ENCODE measurements at regions not wholly inside any gene's neighbourhood (a gene's known extent, or its start where the extent isn't known, plus 50 kb on each side); places are given as distances from the start of the nearest gene placed in this dataset.

DNA sequence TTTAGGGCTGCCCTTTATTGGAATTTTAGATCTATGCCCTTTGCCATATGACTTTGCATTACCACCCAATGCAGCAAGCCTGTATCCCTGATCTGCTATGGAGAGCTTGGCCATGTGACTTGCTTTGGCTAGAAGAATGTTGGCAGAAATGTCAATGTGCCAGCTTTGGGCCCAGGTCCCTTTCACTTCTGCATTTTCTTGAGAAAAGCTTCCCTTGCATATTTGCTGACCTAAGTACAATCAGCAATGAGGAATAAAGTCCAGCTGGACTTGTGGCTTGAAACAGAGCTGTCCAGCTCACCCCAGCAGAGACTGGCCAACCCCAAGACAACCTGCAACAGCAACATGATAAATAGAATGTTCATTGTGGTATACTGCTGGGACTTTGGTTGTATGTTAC is 135.9 kb downstream of the PAH start:
- Histone ChIP-seq H3K9ac (ENCODE audit: low read depth in 1 of 3, low read length in 3 of 3) (no peak overlapping the region), H3K27me3 (ENCODE audit: control insufficient read depth in 3 of 3, insufficient read depth in 3 of 3, low read length in 3 of 3) (no peaks in the 10 kb centered on the region), H3K9me3 (ENCODE audit: control insufficient read depth in 3 of 3, low read length in 3 of 3) (no peaks in the 10 kb centered on the region), H3K27ac (ENCODE audit: low read depth, low read length) (no peak overlapping the region), H3K4me1 (ENCODE audit: control insufficient read depth in 3 of 3, insufficient read depth in 3 of 3, low read length in 3 of 3) (no peaks in the 10 kb centered on the region), H3K4me3 (ENCODE audit: low read length in 3 of 3) (no peak overlapping the region), H3K36me3 (ENCODE audit: control insufficient read depth in 3 of 3, insufficient read depth in 3 of 3, low read length in 3 of 3) (no peaks in the 10 kb centered on the region)

DNA sequence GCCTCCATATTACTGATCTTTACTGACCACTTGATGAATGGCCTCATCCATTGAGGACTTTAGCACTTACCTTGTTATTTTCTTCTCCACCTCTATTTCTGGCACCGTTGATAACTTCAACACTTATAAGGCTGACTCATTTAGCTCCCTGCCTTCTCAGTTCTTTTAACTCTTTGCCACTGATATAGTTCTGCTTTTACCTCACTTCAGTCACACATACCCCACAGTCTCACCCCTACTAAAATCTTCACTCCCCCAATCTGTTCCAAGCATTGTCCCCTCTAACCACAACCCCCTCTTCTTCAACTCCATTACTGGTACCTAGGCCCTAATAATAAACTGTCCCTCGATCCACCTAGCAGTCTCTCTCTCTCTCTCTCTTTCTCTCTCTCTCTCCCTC is 141.0 kb downstream of the PAH start:
- no peak overlapping the region for H3K9ac ChIP-seq (ENCODE audit: low read depth in 1 of 3, low read length in 3 of 3)
- H3K27me3 ChIP-seq (ENCODE audit: control insufficient read depth in 3 of 3, insufficient read depth in 3 of 3, low read length in 3 of 3), result no peaks in the 10 kb centered on the region
- no peaks in the 10 kb centered on the region for H3K36me3 ChIP-seq (ENCODE audit: control insufficient read depth in 3 of 3, insufficient read depth in 3 of 3, low read length in 3 of 3)
- no peaks in the 10 kb centered on the region for H3K4me1 ChIP-seq (ENCODE audit: control insufficient read depth in 3 of 3, insufficient read depth in 3 of 3, low read length in 3 of 3)
- no peaks in the 10 kb centered on the region for H3K9me3 ChIP-seq (ENCODE audit: control insufficient read depth in 3 of 3, low read length in 3 of 3)
- H3K27ac ChIP-seq (ENCODE audit: low read depth, low read length), result no peak overlapping the region
- no peak overlapping the region for H3K4me3 ChIP-seq (ENCODE audit: low read length in 3 of 3)

DNA sequence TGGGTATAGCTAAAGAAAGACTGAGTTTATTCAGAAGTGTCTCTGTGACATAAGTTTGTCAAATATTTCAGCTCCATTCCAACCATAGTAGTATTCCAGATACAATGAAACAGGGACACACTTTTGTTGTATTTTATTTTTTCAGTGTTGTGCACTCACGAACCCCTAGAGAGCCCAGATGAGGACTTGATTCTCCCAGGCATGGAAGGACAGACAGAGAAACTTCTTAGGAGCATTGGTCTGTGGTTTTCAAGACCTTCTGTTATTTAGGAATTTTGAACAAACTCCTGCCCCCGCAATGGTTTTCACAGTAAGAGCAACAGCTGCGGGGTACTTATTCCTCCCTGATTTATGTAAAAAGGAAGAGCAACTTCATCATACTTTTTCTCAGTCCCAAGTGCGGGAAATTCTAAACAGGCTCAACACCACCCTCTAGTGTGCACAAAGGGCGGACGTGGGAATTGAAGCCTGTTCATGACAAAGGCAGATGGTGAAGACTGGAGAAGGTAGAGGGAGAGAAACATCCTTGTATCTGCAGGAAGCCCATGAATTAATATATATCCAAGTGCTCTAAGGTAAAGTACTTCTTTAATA is 147.6 kb downstream of the PAH start:
- H3K27ac ChIP-seq (ENCODE audit: low read depth, low read length), result no peak overlapping the region
- H3K9me3 ChIP-seq (ENCODE audit: control insufficient read depth in 3 of 3, low read length in 3 of 3), result no peaks in the 10 kb centered on the region
- no peak overlapping the region for H3K4me3 ChIP-seq (ENCODE audit: low read length in 3 of 3)
- H3K9ac ChIP-seq (ENCODE audit: low read depth in 1 of 3, low read length in 3 of 3), result no peak overlapping the region
- H3K4me1 ChIP-seq (ENCODE audit: control insufficient read depth in 3 of 3, insufficient read depth in 3 of 3, low read length in 3 of 3), result peaks cover 0 to 11% (median 2%) of the 10 kb centered on the region in 3 donors
- H3K27me3 ChIP-seq (ENCODE audit: control insufficient read depth in 3 of 3, insufficient read depth in 3 of 3, low read length in 3 of 3), result no peaks in the 10 kb centered on the region
- H3K36me3 ChIP-seq (ENCODE audit: control insufficient read depth in 3 of 3, insufficient read depth in 3 of 3, low read length in 3 of 3), result no peaks in the 10 kb centered on the region

DNA sequence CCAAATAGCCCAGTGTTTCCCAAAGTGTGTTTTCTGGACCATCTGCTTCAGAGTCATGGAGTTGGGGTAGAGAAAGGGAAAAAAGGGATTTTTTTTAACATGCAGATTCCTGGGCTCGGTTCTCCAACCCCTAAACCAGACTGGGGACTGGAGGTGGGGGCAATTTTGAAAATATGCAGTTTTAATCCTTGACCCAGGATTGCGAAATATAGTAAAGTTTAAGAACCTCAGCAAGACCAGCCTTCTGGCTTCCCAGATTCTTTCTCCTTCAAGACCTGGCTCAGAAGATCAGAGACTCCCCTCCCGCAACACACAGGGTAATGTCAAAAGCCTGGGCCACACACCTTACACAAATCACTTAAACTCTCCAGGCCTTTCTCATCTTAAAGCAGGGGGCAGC is 150.1 kb downstream of the PAH start:
- H3K9me3 ChIP-seq (ENCODE audit: control insufficient read depth in 3 of 3, low read length in 3 of 3), result no peaks in the 10 kb centered on the region
- no peaks in the 10 kb centered on the region for H3K27me3 ChIP-seq (ENCODE audit: control insufficient read depth in 3 of 3, insufficient read depth in 3 of 3, low read length in 3 of 3)
- H3K27ac ChIP-seq (ENCODE audit: low read depth, low read length), result no peak overlapping the region
- H3K36me3 ChIP-seq (ENCODE audit: control insufficient read depth in 3 of 3, insufficient read depth in 3 of 3, low read length in 3 of 3), result no peaks in the 10 kb centered on the region
- H3K4me3 ChIP-seq (ENCODE audit: low read length in 3 of 3), result no peak overlapping the region
- no peak overlapping the region for H3K9ac ChIP-seq (ENCODE audit: low read depth in 1 of 3, low read length in 3 of 3)
- H3K4me1 ChIP-seq (ENCODE audit: control insufficient read depth in 3 of 3, insufficient read depth in 3 of 3, low read length in 3 of 3), result peaks cover 0 to 11% (median 2%) of the 10 kb centered on the region in 3 donors

DNA sequence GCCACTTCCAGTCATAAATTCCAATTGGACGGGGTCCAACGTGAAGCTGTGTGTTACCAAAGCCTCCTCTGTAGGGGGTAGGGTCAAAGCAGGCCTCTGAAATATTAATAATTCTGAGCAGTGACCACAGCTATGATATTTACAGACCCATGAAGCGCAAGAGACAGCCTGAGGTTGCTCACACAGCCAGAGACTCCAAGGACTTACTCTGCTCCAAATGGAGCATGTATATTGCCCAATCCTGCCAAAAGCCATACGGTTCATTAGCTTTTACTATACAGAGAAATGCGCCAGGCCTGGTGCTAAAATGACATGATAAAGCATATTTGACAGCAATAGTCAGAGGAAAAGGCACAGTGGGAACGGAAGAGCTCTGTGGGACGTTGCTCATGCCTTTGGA is 151.3 kb downstream of the PAH start:
- Histone ChIP-seq H3K4me3 (ENCODE audit: low read length in 3 of 3) (no peak overlapping the region), H3K36me3 (ENCODE audit: control insufficient read depth in 3 of 3, insufficient read depth in 3 of 3, low read length in 3 of 3) (no peaks in the 10 kb centered on the region), H3K27me3 (ENCODE audit: control insufficient read depth in 3 of 3, insufficient read depth in 3 of 3, low read length in 3 of 3) (no peaks in the 10 kb centered on the region), H3K4me1 (ENCODE audit: control insufficient read depth in 3 of 3, insufficient read depth in 3 of 3, low read length in 3 of 3) (peaks cover 0 to 11% (median 2%) of the 10 kb centered on the region in 3 donors), H3K27ac (ENCODE audit: low read depth, low read length) (no peak overlapping the region), H3K9me3 (ENCODE audit: control insufficient read depth in 3 of 3, low read length in 3 of 3) (no peaks in the 10 kb centered on the region), H3K9ac (ENCODE audit: low read depth in 1 of 3, low read length in 3 of 3) (no peak overlapping the region)

DNA sequence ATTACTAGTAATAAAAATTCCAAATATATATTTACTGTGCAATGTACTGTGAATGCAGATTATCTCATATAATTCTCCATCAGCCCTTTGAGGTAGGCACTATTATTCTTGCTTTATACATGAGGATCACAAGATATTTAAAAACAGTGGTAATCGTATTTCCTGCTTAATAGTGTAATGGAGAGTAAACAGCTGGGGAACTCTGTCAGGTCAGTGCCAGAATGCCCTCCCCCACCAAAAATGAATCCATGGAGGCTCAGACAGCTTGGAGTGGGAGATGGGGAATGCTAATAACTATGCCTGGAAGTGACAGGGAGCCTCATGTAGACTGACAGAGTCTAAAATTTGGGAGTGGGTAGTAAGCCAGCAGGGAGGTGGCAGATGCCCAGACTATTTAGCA is 153.6 kb downstream of the PAH start:
- Histone ChIP-seq H3K36me3 (ENCODE audit: control insufficient read depth in 3 of 3, insufficient read depth in 3 of 3, low read length in 3 of 3) (no peaks in the 10 kb centered on the region), H3K9ac (ENCODE audit: low read depth in 1 of 3, low read length in 3 of 3) (no peak overlapping the region), H3K4me1 (ENCODE audit: control insufficient read depth in 3 of 3, insufficient read depth in 3 of 3, low read length in 3 of 3) (peaks cover 0 to 9% (median 2%) of the 10 kb centered on the region in 3 donors), H3K9me3 (ENCODE audit: control insufficient read depth in 3 of 3, low read length in 3 of 3) (no peaks in the 10 kb centered on the region), H3K27ac (ENCODE audit: low read depth, low read length) (no peak overlapping the region), H3K4me3 (ENCODE audit: low read length in 3 of 3) (no peak overlapping the region), H3K27me3 (ENCODE audit: control insufficient read depth in 3 of 3, insufficient read depth in 3 of 3, low read length in 3 of 3) (no peaks in the 10 kb centered on the region)

DNA sequence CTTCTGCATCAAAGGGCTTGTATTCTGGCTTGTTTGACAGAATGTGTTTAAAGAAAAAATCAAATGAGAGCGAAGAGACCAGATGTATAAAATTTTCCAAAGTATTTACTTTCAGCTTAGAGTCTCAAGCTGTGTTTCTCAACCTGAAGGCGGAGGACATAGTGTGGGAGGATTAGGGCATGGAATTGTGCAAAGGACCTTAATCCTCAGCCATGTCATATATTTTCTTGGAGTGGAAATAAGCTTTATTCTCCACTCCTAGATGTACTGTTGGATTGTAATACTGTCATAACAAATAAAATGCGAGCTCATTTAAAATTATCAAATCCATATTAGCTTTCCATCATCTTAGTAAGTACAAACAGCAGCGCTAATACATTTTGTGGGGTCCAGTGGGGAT is 154.0 kb downstream of the PAH start:
- no peak overlapping the region for H3K4me3 ChIP-seq (ENCODE audit: low read length in 3 of 3)
- H3K27me3 ChIP-seq (ENCODE audit: control insufficient read depth in 3 of 3, insufficient read depth in 3 of 3, low read length in 3 of 3), result no peaks in the 10 kb centered on the region
- no peaks in the 10 kb centered on the region for H3K9me3 ChIP-seq (ENCODE audit: control insufficient read depth in 3 of 3, low read length in 3 of 3)
- no peaks in the 10 kb centered on the region for H3K36me3 ChIP-seq (ENCODE audit: control insufficient read depth in 3 of 3, insufficient read depth in 3 of 3, low read length in 3 of 3)
- H3K4me1 ChIP-seq (ENCODE audit: control insufficient read depth in 3 of 3, insufficient read depth in 3 of 3, low read length in 3 of 3), result peaks cover 0 to 9% (median 2%) of the 10 kb centered on the region in 3 donors
- no peak overlapping the region for H3K9ac ChIP-seq (ENCODE audit: low read depth in 1 of 3, low read length in 3 of 3)
- H3K27ac ChIP-seq (ENCODE audit: low read depth, low read length), result no peak overlapping the region

DNA sequence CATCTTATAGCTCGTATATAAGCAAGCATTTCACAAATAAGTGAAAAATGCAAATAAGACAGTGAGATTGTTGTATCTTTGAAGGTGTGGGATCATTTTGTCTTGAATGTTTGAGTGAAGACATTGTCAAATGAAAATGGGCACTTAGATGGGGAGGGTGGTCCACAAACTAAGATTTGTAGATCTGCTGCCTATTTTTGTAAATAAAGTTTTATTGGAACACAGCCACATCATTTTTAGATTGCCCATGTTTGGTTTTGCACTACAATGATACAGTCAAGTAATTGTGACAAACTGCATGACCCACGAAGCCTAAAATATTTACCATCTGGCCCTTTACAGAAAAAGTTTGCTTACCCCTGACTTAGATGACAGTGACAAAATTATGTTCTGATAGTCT is 156.7 kb downstream of the PAH start:
- H3K4me3 ChIP-seq (ENCODE audit: low read length in 3 of 3), result no peak overlapping the region

DNA sequence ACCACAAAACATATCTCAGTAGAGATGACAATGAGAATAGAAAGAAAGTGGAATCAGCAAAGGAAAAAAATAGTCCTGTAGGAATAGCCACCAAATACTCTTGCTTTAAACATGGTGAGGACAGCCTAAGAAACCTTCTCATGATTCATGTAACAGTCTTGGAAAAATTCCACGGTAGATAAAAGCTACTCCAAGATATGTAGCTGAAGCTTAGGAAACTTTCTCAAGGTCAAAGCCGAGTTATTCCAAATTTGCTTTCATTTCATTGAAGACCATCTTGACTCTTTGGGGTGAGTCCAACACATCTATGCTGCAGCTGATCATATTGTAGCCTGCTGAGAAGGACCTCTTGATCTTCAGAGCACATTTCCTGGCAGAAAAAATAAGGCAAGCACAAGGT is 157.6 kb downstream of the PAH start:
- Histone ChIP-seq H3K4me1 (ENCODE audit: control insufficient read depth in 3 of 3, insufficient read depth in 3 of 3, low read length in 3 of 3) (peaks cover 0 to 2% (median 0%) of the 10 kb centered on the region in 3 donors), H3K9ac (ENCODE audit: low read depth in 1 of 3, low read length in 3 of 3) (no peak overlapping the region), H3K4me3 (ENCODE audit: low read length in 3 of 3) (no peak overlapping the region), H3K27ac (ENCODE audit: low read depth, low read length) (no peak overlapping the region), H3K9me3 (ENCODE audit: control insufficient read depth in 3 of 3, low read length in 3 of 3) (no peaks in the 10 kb centered on the region), H3K36me3 (ENCODE audit: control insufficient read depth in 3 of 3, insufficient read depth in 3 of 3, low read length in 3 of 3) (no peaks in the 10 kb centered on the region), H3K27me3 (ENCODE audit: control insufficient read depth in 3 of 3, insufficient read depth in 3 of 3, low read length in 3 of 3) (no peaks in the 10 kb centered on the region)

More for the DNA sequence above, 156.7 kb downstream of the PAH start:
- no peaks in the 10 kb centered on the region for H3K9me3 ChIP-seq (ENCODE audit: control insufficient read depth in 3 of 3, low read length in 3 of 3)
- no peaks in the 10 kb centered on the region for H3K36me3 ChIP-seq (ENCODE audit: control insufficient read depth in 3 of 3, insufficient read depth in 3 of 3, low read length in 3 of 3)
- H3K9ac ChIP-seq (ENCODE audit: low read depth in 1 of 3, low read length in 3 of 3), result no peak overlapping the region
- no peaks in the 10 kb centered on the region for H3K27me3 ChIP-seq (ENCODE audit: control insufficient read depth in 3 of 3, insufficient read depth in 3 of 3, low read length in 3 of 3)
- H3K4me1 ChIP-seq (ENCODE audit: control insufficient read depth in 3 of 3, insufficient read depth in 3 of 3, low read length in 3 of 3), result peaks cover 0 to 5% (median 2%) of the 10 kb centered on the region in 3 donors
- H3K27ac ChIP-seq (ENCODE audit: low read depth, low read length), result no peak overlapping the region

DNA sequence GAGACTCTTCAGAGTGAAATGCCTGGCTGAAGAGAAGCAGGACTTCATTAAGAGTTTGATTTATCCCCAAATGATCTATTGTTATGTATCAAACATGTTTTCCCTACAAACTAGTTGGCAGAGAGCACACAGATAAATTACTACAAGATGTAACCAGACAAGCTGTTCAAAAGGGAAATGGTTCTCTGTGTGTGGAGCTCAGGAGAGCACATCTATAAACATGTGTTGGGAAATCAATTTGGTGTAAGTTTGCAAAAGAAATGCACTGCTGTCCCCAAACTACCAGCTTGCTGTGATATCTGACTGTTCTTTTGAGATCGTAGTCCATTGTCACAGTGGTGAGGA is 159.2 kb downstream of the PAH start:
- Histone ChIP-seq H3K4me3 (ENCODE audit: low read length in 3 of 3) (no peak overlapping the region), H3K36me3 (ENCODE audit: control insufficient read depth in 3 of 3, insufficient read depth in 3 of 3, low read length in 3 of 3) (no peaks in the 10 kb centered on the region), H3K27me3 (ENCODE audit: control insufficient read depth in 3 of 3, insufficient read depth in 3 of 3, low read length in 3 of 3) (no peaks in the 10 kb centered on the region), H3K27ac (ENCODE audit: low read depth, low read length) (peak overlapping the region; percentile 1), H3K9me3 (ENCODE audit: control insufficient read depth in 3 of 3, low read length in 3 of 3) (no peaks in the 10 kb centered on the region), H3K9ac (ENCODE audit: low read depth in 1 of 3, low read length in 3 of 3) (no peak overlapping the region), H3K4me1 (ENCODE audit: control insufficient read depth in 3 of 3, insufficient read depth in 3 of 3, low read length in 3 of 3) (peaks cover 0 to 2% (median 0%) of the 10 kb centered on the region in 3 donors)

Measured in skeletal muscle tissue (tissue), 3 donors.